Right kidney (tissue), 1 donor: ENCODE measurements at regions not wholly inside any gene's neighbourhood (a gene's known extent, or its start where the extent isn't known, plus 50 kb on each side); places are given as distances from the start of the nearest gene placed in this dataset.
A peak's percentile ranks its signal among the peaks of the same experiment; 100 is the strongest.

Source experiments
- DNase-seq: peaks from one replicate; pipeline ENCODE4 v3.0.0-alpha.2; 2016

DNA sequence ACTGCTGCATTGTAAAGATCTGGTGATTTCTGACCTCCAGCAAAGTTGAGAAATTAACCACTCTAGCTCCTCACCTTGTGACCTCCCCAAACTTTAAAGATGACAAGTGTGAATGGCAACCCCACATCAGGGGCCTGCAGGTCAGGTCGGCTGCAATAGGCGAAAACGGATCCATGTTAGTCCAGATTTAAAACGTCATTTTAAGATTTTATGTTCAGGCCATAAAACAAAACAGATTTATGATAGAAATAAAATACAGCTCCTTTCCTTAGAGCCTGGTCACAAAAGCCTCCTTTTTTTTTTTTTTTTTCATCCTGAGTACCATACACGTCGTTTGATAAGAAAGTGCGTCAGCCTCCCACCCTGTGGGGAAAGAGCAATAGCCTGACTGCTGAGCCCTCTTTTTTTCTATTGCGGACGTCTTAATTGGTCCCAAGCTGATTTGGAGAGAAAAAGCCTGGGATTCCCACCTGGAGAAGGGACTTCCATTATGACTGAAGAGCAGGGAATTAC is 519.2 kb upstream of the NOX3 start:
- peak; percentile 51 for DNase-seq

DNA sequence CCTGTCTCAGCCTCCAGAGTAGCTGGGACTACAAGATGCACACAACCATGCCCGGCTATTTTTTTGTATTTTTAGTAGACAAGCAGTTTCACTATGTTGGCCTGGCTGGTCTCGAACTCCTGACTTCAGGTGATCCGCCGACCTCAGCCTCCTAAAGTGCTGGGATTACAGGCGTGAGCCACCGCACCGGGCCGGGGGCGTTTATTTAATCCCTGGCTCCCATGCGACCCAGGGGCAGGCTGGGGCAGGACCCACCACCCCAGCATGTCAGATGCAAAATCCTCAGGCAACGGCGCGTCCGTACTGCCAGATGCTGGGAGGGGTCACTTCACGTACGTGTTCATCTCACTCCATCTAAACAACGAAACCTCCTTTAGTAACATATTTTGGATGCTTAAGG is 518.7 kb upstream of the NOX3 start:
- DNase-seq, result no peak

DNA sequence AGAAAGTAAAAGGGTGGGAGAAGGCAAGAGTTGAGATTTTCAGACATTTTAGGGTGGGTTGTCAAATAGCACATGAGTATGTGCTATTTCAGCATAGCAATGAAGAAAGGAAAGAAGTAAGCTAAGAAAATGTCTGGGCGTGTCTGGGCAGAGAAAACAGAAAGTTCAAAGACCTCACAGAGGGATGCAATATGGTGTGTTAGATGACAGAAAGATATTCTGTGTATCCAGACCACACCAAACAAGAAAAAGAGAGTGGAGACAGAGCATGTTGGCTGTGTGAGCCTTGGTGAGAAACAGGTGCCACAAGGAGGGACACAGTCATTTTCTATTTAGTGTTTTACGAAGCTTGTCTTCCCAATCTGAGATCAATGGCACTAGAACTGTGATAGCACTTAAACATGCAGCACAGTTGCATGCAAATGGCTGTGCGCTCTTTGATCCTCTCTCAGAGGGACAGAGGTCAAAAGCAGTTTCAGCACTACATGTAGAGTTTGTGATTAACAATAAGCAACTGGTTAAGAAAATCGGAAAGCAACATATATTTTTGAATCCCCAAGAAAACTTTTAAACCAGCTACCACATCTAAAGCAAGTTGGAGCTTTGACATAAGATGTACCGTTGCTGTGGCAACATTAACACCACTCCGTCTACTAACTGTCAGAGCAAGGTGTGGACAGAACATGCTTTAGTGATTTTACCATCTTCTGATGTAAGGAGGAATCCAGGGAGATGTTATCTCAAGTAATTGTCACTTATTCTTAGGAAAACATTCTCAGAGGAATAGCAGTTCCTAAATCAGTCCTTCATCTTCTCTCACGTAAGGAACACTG is 515.5 kb upstream of the NOX3 start:
- DNase-seq, result no peak

DNA sequence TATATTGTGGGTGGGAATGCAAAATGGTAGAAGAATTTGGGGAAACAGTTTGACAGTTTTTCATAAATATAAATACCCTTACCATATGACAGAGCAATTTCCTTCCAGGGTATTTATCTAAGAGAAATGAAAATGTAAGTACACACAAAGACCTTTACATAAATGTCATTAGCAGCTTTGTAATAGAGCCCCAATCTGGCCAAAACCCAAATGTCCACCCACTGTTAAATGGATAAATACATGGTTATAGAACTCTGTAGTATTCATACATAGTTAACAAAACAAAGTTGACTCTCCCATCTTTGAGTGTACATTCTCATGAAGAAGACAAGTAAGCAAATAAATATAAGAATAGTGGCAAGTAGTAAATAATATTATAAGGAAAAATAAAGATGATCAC is 514.8 kb upstream of the NOX3 start:
- DNase-seq, result no peak

DNA sequence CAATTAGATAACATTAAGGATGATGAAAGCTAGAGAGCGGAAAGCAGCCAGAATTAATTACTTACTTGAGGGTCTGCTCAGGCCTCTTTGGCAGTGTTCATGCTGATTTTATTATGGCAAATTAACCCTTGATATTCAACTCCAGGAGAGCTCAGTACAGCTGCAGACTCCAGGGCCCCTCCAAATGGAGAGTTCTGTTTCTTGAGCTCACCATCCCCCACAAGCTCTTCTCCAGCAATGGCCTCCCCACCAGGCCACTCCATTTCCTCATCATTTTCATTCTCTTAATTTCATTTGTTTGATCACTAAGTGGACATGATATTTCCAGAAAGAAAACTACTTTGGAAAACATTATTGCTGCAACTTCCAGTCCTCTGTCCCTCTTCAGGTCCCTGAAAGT is 513.3 kb upstream of the NOX3 start:
- DNase-seq, result no peak

DNA sequence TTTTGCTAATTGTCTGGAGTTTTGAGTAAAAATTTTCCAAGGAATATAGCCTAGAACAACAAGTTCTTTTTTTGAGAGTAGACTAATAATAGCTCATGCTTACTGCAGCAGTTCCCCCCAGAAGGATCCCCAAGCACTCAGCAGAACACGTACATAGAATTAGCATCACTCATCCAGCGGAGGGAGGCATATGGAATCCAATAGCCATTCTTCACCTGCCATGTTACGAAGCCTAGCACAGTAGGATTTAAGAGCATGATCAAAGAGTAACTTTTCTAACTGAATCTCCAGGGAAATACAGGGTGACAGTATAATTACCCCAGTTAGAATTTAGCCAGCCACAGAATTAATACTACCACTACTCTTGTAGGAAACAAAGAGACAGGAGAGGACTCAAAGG is 511.7 kb upstream of the NOX3 start:
- no peak for DNase-seq

DNA sequence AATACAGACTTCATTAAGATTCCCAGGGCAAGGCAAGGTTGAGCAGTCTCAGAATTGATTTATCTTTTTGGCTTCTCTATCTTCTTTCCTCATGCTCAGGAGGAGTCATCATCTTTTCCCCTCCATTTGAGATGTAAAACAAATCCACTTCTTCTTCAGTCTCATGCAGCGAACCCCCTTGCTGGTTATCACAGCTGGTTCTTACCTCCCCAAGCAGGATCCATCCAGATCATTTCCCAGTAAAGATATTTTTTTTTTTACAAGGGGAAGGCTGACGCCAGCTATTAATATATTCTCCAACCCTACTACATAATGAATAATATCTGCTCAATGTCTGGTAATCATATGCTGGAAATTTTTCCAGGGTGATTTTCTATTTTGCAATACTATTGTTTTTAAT is 508.9 kb upstream of the NOX3 start:
- DNase-seq, result no peak

DNA sequence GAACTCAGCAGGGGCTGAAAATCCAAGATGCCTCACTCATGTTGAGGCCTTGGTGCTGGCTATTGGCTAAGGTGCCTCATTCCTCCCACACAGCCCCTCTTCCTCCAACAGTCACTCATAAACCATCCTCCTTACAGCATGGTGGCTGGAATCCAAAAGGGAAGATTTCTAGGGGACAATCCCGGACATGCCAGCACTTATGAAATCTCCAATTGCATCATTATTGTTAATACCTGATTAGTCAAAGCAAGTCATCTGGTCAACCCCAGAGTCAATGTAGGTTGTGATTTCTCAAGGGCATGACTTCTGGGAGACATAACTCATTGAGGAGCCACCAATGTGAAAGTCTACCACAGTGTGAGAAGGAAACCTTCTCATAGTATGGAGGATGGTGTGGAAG is 506.6 kb upstream of the NOX3 start:
- no peak for DNase-seq

DNA sequence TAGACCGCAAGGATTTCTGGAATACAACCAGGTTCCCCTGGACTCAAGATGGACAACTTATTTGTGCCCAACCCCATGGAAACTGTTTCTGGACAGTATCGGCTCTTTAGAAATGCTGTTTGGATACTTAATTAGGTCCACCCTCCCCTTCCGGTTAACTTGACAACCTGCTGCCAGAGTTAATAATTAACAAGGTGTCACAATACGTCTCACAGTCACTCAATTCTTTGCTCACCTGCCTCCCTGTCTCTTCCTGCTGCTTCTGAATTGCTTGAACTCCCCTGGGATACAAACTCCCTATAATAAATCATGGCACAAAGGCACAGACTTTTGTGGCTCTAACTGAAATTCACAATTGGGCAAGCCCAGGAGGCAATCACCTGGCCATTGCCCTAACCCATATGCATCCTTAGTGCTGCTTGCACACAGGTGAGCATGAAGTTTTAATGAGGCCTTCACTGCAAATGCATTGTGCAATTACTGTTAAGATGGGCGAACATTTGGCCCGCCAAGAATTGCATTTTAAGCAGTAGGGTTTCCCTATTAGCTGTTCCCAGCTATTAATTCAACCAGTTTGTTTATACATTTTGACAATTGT is 504.4 kb upstream of the NOX3 start:
- no peak for DNase-seq

DNA sequence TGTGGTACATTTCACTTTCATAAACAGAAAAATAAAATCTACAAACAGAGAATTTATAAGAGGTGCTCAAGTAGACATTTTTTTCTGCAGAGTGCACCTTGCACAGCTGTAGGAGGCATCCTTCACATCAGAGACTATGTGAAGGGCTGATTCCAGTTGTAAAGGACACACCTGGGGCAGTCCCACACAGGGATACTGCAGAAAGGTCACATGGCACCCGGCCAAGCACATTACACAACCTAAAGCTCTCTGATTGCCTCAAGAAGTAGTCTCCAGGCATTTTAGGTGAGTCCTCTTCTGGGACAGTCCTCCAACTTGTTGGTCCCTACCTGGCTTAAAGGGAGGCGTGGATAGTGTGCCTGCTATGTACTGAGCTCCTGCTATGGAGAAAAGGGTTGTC is 502.9 kb upstream of the NOX3 start:
- DNase-seq, result no peak

DNA sequence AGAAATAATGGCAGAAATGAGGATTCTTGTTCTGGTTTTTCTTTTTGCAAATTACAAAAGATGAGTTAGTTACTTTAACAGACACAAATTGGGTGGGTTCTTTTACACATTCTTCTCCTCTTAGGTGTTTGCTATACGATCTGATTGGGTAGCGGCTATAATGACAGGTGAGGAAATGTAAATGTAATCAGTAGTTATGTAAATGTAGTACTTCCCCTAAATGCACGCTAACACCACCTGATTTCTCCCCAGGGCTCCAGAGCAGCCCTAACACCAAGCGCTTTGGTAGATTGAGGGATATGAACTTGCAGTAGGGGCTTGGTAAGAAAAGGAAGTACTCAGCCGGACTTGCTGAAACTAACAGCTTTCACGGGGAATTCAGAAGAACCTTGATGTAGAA is 499.4 kb upstream of the NOX3 start:
- no peak for DNase-seq

DNA sequence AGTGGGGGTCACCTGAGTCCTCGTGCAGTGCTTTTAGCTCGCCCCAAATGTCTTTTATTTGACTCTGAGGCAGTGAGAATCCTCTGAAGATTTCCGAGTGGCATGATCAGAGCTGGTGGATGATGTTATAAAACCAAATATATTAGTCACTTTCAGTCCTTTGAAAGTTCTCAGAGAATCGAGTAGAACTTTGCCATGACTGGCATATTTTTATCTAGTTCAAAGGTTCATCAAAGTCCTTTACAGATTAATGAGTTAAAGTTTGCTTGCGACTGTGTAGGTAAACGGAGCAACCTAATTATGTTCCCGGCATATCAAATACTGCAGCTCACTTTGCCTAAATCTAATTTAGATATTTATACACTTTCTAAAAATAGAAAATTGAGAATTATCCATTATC is 498.5 kb upstream of the NOX3 start:
- no peak for DNase-seq

DNA sequence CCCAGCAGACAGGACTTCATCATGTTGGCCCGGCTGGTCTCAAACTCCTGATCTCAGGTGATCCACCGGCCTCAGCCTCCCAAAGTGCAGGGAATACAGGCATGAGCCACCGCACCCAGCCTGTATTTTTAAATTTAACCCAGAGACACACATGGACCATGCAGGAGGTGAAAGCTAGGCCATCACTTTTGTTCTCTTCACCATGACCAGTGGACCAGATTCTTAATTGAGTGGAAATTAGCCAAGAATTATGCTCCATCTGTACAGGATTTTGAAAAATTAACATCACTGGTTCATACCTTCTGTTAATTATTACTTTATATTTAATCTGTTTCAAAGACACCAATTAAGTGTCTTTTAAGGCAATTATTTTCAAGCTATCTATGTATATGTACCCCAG is 493.6 kb upstream of the NOX3 start:
- no peak for DNase-seq

DNA sequence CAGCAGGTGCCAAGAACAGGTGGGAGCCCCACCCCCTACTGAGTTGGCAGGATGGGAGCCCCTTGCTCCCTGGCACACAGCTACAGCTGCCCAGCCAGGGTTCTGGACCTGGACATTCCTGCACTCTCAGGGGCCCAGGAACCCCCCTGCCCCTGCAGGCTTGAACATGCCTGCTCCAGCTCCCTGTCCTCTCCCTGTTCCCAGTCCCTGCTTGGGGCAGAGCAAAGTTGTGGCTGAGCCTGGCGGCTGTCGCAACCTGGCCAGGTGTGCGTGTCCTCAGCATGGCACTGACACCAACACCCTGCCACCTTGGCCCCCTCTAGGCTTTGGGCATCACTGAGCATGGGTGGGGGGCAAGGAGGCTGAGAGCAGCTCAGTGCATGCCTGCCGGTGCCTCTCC is 491.2 kb upstream of the NOX3 start:
- DNase-seq, result no peak

DNA sequence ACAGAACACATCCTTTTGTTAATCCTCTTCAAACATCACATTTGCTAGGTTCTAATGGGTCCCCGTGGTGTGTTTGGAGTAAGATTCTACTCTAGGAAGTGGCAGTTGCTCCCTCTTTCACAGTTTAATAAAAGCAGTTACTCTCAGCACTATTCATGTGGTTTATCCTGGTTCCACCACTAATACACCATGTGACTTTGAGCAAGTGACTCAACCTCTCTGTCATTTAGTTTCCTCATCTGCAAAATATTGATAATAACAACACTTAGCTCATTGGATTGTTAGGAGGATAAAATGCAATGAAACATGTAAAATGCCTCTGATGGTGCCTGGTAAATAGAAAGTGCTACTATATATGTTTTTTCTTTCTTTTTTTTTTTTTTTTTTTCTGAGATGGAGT is 488.0 kb upstream of the NOX3 start:
- no peak for DNase-seq

DNA sequence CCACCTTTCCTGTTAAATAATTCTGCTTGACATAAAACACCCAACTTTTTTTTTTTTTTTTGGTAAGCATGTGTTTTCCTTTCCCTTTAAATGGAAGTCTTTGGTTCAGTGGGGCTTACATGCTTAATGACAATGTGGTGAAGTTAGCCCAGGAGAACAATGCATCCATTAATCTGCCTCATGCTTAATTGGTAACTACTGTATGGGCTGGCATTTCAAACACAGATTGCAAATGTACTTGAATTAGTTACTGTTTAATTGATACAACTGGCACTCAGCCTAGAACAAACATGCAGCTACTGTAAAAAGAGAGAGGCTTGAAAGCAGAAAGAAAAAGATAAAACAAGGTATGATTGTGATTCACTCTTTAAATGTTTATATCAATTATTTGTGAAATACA is 483.6 kb upstream of the NOX3 start:
- DNase-seq, result no peak

DNA sequence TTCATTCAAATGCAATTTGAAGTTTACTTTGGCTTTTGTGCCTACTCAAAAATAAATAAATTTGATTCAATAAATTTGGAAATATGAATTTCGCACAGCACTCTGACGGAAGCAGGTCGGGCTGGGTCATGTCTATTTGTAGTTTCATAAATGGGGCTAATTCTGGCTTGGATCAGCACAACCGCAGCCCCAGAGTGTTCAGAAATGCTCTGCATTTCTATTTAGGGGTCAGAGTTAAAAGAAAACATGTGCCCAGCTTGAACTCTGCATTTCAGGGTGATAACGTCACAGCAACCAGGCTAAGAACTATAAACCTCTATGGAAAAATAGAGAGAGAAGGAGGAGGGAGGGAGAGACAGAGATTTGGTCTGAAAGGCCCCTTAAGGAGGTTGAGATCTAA is 480.9 kb upstream of the NOX3 start:
- no peak for DNase-seq

DNA sequence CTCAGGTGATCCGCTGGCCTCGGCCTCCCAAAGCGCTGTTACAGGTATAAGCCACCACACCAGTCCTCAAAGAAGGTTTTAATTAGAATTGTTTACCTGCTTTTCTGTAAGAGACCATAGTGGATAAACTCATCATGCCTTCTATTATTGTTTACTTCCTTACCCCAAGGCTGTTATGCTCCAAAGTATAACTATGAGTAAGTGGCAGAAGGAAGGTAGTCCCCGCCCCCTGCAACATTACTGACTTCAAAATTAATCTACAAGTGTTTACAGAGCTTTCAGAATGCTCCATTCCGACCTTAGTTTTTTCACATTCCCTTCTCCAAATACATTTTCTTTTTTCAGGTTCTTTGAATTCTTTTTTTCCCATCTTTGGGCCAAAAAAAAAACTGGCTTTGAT is 480.5 kb upstream of the NOX3 start:
- no peak for DNase-seq

DNA sequence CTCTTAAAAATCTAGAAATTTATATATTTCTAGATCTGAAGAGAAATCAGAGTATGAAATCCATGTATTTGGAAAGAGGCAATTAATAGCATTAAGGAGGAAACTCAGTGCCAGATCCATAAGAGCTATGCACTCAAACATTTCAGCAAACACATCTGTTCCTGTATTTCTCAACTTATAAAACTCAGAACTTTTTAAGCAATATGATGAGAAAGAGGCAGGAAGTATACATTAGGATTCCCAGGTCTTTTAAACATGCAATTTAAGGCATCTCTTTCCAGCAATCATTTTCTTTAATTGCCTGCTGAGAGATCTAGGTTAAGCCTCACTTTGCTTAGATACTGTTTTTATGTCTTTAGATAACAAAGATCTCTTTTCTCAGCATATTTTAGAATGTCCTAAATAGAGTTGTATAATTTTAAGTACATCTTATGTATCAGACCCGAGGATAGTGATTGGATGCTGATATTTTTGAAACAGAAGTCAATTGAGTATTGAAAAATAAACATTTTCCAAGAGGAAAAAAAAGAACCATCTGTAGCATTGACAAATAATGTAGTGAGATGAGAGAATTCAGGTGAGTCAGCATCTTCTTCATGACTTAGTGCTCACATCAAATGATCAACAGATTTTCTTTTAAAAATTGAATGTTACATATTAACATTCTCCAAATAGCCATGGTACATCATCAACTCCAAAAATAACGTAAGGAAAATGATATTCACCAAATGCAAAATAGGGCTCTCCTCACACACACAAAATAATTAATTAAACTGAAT is 461.4 kb upstream of the NOX3 start:
- DNase-seq, result no peak

DNA sequence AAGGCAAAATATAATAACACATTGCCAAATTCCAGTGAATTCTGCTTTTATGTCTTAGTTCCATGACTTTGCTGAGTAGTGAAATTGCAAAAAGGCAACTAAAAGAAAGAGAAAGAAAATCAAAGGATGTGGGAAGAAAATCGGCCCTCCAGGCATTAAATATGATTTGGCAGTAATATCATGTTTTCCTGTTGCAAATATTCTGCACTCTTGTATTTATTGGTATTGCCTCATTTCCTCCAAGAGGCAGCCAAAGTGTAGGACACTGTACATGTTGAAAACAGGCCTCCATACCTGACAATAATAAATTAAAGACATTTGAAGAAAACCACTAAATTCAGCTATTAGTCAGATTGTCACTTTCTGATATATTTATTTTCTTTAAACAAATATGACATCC is 460.0 kb upstream of the NOX3 start:
- DNase-seq, result no peak

DNA sequence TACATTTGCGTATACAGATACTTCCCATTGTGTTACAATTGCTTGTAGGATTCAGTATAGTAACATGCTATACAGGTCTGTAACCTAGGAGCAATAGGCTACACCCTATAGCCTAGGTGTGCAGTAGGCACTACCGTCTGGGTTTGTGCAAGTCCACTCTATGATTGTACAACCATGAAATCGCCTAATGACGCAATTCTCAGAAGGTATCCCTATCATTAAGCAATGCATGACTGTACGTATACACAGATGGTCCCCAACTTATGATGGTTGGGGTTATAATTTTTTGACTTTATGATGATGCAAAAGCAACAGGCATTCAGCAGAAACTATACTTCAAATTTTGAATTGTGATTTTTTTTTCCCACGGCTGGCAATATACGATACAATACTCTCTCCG is 458.2 kb upstream of the NOX3 start:
- DNase-seq, result no peak

DNA sequence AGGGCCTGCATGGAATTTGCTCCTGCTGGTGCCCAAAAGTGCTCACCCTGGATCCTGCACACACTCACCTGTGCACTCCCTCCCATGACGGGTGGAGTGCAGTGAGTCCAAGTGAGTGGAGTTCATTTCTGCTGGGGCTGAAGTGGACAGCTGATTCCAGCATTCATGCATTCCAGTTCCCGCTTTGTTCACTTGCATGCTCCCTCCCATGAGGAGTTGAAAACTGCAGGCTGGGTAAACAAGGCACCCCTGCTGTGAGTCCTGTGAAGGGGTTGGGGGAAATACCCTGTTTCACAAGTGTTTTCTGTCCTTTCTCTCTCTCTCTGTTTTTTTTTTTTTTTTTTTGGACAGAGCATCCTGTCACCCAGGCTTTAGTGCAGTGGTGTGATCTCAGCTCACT is 454.1 kb upstream of the NOX3 start:
- no peak for DNase-seq

DNA sequence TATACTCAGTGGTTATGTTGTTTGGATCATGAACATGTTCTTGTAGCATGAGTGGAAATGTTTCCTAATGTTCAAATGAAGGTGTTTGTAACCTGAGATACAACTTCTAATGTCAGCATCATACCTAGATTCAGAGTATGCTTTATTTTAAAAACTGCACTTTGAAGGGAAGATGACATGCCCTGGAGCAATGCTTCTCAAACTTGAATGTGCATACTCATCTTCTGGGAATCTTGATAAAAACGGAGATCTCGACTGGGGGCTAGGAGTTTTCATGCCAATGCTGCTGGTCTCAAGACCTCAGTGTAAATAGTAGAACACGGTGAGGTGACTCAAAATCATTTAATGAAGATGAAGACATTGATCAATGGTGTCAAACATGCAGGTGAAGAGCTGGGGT is 440.0 kb upstream of the NOX3 start:
- no peak for DNase-seq

DNA sequence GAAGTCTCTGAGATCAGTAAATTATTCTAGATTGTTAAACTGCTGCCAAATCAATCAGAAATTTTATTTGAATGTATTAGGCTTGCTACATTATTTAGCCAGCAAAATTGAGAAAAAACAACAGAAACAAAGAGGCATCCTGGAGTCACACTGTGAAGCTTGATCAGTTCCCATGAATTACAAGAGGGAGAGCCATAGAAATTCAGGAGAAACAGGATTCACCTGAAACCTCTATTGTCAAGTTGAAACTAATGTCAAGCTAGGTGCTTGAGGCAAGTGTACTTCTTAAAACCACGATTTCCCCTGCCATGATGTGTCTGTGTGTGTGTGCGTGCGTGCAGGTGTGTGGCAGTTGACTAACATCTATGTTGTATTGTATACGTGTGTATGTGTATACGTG is 439.1 kb upstream of the NOX3 start:
- no peak for DNase-seq
